Neural progenitor cell (in vitro differentiated cells): ENCODE measurements at regions not wholly inside any gene's neighbourhood (a gene's known extent, or its start where the extent isn't known, plus 50 kb on each side); places are given as distances from the start of the nearest gene placed in this dataset.

Experiments used
- DNase-seq: peaks from one replicate; pipeline ENCODE4 v3.0.0-alpha.2; 2016; ENCODE audit warnings: low spot score
- H2AFZ ChIP-seq: fragments of 200-600 bp; sonication (generic); replicated peaks from 2 replicates; pipeline ENCODE4 v1.6.1; 2016; ENCODE audit warnings: antibody characterized with exemption
- H3F3A ChIP-seq: fragments of 200-600 bp; sonication (generic); 2 replicates; pipeline ENCODE4 v1.6.1; 2016; ENCODE audit warnings: antibody characterized with exemption, low read depth
- H3K27ac ChIP-seq: fragments of 200-600 bp; sonication (generic); 2 replicates; pipeline ENCODE4 v1.5.1; 2016; ENCODE audit warnings: mild to moderate bottlenecking
- H3K27me3 ChIP-seq: fragments of 200-600 bp; sonication (generic); 2 replicates; pipeline ENCODE4 v1.6.1; 2016; ENCODE audit warnings: mild to moderate bottlenecking, moderate library complexity
- H3K36me3 ChIP-seq: fragments of 200-600 bp; sonication (generic); 2 replicates; pipeline ENCODE4 v1.5.1; 2016
- H3K4me1 ChIP-seq: fragments of 200-600 bp; sonication (generic); 2 replicates; pipeline ENCODE4 v1.6.1; 2016; ENCODE audit warnings: mixed run types
- H3K4me2 ChIP-seq: fragments of 200-600 bp; sonication (generic); 2 replicates; pipeline ENCODE4 v1.6.1; 2016
- H3K4me3 ChIP-seq: fragments of 200-600 bp; sonication (generic); 2 replicates; pipeline ENCODE4 v1.5.1; 2016
- H3K79me2 ChIP-seq: fragments of 200-600 bp; sonication (generic); 2 replicates; pipeline ENCODE4 v1.6.1; 2016; ENCODE audit warnings: low read depth
- H3K9ac ChIP-seq: fragments of 200-600 bp; sonication (generic); 2 replicates; pipeline ENCODE4 v1.6.1; 2016
- H3K9me3 ChIP-seq: fragments of 200-600 bp; sonication (generic); 2 replicates; pipeline ENCODE4 v1.5.1; 2016; ENCODE audit warnings: low read depth
- H4K20me1 ChIP-seq: fragments of 200-600 bp; sonication (generic); 2 replicates; pipeline ENCODE4 v1.6.1; 2016; ENCODE audit warnings: low read depth
- H3K27ac Mint-ChIP-seq: 3 replicates; pipeline ENCODE4 v1.8.0; 2021; ENCODE audit warnings: mixed read lengths
- H3K27me3 Mint-ChIP-seq: 2 replicates; pipeline ENCODE4 v1.8.0; 2022; ENCODE audit warnings: low read depth, mild to moderate bottlenecking, inconsistent platforms, moderate library complexity, mixed read lengths; ENCODE audit not compliant: insufficient read depth
- H3K36me3 Mint-ChIP-seq: 3 replicates; pipeline ENCODE4 v1.8.0; 2021; ENCODE audit warnings: mixed read lengths
- H3K4me1 Mint-ChIP-seq: 3 replicates; pipeline ENCODE4 v1.8.0; 2021; ENCODE audit warnings: mixed read lengths
- H3K4me3 Mint-ChIP-seq: 3 replicates; pipeline ENCODE4 v1.8.0; 2021; ENCODE audit warnings: mild to moderate bottlenecking, moderate library complexity, mixed read lengths
- H3K9me3 Mint-ChIP-seq: 3 replicates; pipeline ENCODE4 v1.8.0; 2020; ENCODE audit warnings: mixed read lengths
- EZH2 ChIP-seq: fragments of 200-600 bp; sonication (generic); IDR thresholded peaks from 2 replicates; pipeline ENCODE4 v1.6.1; 2017; ENCODE audit warnings: antibody characterized with exemption, mild to moderate bottlenecking, moderate library complexity
- EZH2phosphoT487 ChIP-seq: fragments of 200-600 bp; sonication (generic); IDR thresholded peaks from 2 replicates; pipeline ENCODE4 v1.6.1; 2017; ENCODE audit warnings: antibody characterized with exemption
- TF ChIP-seq, protein P1 (sequence below): fragments of 200-600 bp; sonication (generic); IDR thresholded peaks from 2 replicates; pipeline ENCODE4 v1.5.1; 2017; ENCODE audit warnings: antibody characterized with exemption, mild to moderate bottlenecking

DNA sequence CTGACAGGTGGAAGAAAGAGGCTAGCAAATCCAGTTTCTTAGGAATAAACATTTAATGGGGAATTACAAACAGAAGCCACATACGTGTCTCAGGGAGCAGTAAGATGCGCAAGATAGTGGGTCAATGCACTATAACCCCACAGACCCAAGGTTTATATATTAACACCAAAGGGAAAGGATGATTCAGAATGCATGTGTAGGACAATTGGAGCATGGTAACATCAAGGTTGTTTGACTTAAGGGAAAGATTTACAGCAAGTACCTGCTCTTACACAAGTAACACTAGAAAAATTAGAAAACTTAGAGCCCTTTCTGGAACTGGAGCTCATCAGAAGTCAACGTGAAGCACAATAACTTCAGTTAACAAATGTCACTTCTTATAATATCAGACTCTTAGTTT is 161.1 kb upstream of the ZWINT start:
- Mint-ChIP-seq H3K27ac (no peak overlapping the region), H3K4me3 (no peak overlapping the region), H3K9me3 (peaks cover 2% of the 10 kb centered on the region), H3K4me1 (no peaks in the 10 kb centered on the region), H3K27me3 (no peaks in the 10 kb centered on the region), H3K36me3 (no peaks in the 10 kb centered on the region)
- no peak for DNase-seq
- no peaks in the 10 kb centered on the region for H3K4me1 ChIP-seq
- H3K4me3 ChIP-seq, result no peak overlapping the region
- no peaks in the 10 kb centered on the region for H3K9me3 ChIP-seq
- H3F3A ChIP-seq, result no peaks in the 10 kb centered on the region
- no peak overlapping the region for H3K4me2 ChIP-seq
- H3K27me3 ChIP-seq, result no peaks in the 10 kb centered on the region
- H3K79me2 ChIP-seq, result no peaks in the 10 kb centered on the region
- no peak overlapping the region for H3K9ac ChIP-seq
- no peaks in the 10 kb centered on the region for H3K36me3 ChIP-seq
- H2AFZ ChIP-seq, result no peak overlapping the region
- no peaks in the 10 kb centered on the region for H4K20me1 ChIP-seq
- H3K27ac ChIP-seq, result no peak overlapping the region
- TF ChIP-seq EZH2phosphoT487, result no peak
- TF ChIP-seq, protein P1, sequence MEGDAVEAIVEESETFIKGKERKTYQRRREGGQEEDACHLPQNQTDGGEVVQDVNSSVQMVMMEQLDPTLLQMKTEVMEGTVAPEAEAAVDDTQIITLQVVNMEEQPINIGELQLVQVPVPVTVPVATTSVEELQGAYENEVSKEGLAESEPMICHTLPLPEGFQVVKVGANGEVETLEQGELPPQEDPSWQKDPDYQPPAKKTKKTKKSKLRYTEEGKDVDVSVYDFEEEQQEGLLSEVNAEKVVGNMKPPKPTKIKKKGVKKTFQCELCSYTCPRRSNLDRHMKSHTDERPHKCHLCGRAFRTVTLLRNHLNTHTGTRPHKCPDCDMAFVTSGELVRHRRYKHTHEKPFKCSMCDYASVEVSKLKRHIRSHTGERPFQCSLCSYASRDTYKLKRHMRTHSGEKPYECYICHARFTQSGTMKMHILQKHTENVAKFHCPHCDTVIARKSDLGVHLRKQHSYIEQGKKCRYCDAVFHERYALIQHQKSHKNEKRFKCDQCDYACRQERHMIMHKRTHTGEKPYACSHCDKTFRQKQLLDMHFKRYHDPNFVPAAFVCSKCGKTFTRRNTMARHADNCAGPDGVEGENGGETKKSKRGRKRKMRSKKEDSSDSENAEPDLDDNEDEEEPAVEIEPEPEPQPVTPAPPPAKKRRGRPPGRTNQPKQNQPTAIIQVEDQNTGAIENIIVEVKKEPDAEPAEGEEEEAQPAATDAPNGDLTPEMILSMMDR, result no peak
- TF ChIP-seq EZH2, result no peak

DNA sequence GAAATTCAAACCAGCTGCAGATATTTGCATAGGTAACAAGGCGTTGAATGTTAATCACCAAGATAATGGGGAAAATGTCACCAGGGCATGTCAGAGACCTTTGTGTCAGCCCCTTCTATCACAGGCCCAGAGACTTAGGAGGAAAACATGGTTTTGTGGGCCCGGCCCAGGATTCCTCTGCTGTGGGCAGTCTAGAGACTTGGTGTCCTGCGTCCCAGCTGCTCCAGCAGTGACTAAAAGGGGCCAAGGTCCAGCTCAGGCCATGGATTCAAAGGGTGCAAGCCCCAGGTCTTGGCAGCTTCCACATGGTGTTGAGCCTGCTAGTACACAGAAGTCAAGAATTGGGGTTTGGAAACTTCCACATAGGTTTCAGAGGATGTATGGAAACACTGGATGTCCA is 147.5 kb upstream of the ZWINT start:
- no peaks in the 10 kb centered on the region for H3K4me1 ChIP-seq
- Mint-ChIP-seq H3K36me3 (no peaks in the 10 kb centered on the region), H3K27ac (no peak overlapping the region), H3K4me1 (no peaks in the 10 kb centered on the region), H3K27me3 (no peaks in the 10 kb centered on the region), H3K9me3 (no peaks in the 10 kb centered on the region), H3K4me3 (no peak overlapping the region)
- H3K9ac ChIP-seq, result no peak overlapping the region
- no peak for TF ChIP-seq EZH2phosphoT487
- TF ChIP-seq, protein P1, result no peak
- TF ChIP-seq EZH2, result no peak
- no peak overlapping the region for H2AFZ ChIP-seq
- H3K27me3 ChIP-seq, result no peaks in the 10 kb centered on the region
- H3K9me3 ChIP-seq, result no peaks in the 10 kb centered on the region
- H3K79me2 ChIP-seq, result no peaks in the 10 kb centered on the region
- H3K36me3 ChIP-seq, result no peaks in the 10 kb centered on the region
- H4K20me1 ChIP-seq, result no peaks in the 10 kb centered on the region
- H3F3A ChIP-seq, result no peaks in the 10 kb centered on the region
- H3K27ac ChIP-seq, result no peak overlapping the region
- no peak overlapping the region for H3K4me3 ChIP-seq
- H3K4me2 ChIP-seq, result no peak overlapping the region
- no peak for DNase-seq

DNA sequence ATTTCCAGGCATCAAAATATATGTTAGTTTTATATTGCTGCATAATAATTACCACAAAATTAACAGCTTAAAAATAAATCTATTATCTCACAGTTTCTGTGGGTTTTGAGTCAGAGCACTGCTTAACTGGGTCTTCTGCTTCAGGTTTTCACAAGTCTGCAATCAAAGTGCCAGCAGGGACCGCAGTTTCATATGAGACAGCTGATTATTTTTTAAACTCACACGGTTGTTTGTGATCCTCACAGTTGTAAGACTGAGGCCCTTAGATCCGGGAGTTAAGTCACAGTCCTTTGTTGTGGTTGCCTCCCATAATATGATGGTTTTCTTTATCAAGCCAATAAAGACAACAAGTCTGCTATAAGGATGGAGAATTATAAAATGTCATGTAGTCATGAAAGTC is 146.0 kb upstream of the ZWINT start:
- no peaks in the 10 kb centered on the region for H3K27me3 Mint-ChIP-seq

More for the DNA sequence above, 146.0 kb upstream of the ZWINT start:
- H3K4me1 ChIP-seq, result no peaks in the 10 kb centered on the region
- H3K36me3 Mint-ChIP-seq, result no peaks in the 10 kb centered on the region
- H3K27ac Mint-ChIP-seq, result no peak overlapping the region
- no peaks in the 10 kb centered on the region for H3K9me3 ChIP-seq
- H3K4me3 ChIP-seq, result no peak overlapping the region
- H4K20me1 ChIP-seq, result no peaks in the 10 kb centered on the region
- TF ChIP-seq EZH2phosphoT487, result no peak
- TF ChIP-seq, protein P1, result no peak
- no peak for TF ChIP-seq EZH2
- no peak overlapping the region for H3K27ac ChIP-seq
- no peaks in the 10 kb centered on the region for H3K9me3 Mint-ChIP-seq
- H3K4me3 Mint-ChIP-seq, result no peak overlapping the region
- no peak overlapping the region for H3K4me2 ChIP-seq
- no peaks in the 10 kb centered on the region for H3K4me1 Mint-ChIP-seq
- no peaks in the 10 kb centered on the region for H3K79me2 ChIP-seq
- no peaks in the 10 kb centered on the region for H3K36me3 ChIP-seq
- no peak overlapping the region for H3K9ac ChIP-seq
- no peak for DNase-seq
- no peaks in the 10 kb centered on the region for H3F3A ChIP-seq
- H3K27me3 ChIP-seq, result no peaks in the 10 kb centered on the region
- no peak overlapping the region for H2AFZ ChIP-seq
